ENCODE measurements at regions not wholly inside any gene's neighbourhood (a gene's known extent, or its start where the extent isn't known, plus 50 kb on each side); places are given as distances from the start of the nearest gene placed in this dataset.
"Not testable (repeated sequence)": the region's sequence is repeated elsewhere in the genome, so short reads cannot be mapped to it uniquely, and the experiment has no call there.

GRCh38 chr21:33121715-33122475 lies 52.0 kb downstream of the OLIG1 start:
- peak; percentile 14 for DNase-seq (ENCODE audit: low read depth)

DNA sequence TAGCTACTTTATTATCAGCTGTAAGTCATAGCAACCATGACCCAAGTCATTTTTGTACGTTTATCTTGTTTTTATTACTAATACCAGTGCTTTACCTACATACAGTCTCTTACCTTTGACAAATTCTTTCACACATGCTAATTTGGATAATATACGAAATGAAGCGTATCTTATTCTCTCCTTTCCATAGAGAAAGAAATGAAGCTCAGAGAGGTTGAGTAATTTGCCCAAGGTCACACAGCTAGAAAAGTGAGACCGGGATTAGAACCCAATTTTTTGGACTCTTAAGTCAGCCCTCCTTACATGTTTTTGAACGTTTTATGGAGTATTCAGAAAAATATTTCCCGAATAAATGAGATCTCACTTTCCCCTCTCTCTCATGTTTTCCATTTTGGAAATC lies 52.6 kb downstream of the OLIG1 start:
- DNase-seq (ENCODE audit: low read depth) = no peak

DNA sequence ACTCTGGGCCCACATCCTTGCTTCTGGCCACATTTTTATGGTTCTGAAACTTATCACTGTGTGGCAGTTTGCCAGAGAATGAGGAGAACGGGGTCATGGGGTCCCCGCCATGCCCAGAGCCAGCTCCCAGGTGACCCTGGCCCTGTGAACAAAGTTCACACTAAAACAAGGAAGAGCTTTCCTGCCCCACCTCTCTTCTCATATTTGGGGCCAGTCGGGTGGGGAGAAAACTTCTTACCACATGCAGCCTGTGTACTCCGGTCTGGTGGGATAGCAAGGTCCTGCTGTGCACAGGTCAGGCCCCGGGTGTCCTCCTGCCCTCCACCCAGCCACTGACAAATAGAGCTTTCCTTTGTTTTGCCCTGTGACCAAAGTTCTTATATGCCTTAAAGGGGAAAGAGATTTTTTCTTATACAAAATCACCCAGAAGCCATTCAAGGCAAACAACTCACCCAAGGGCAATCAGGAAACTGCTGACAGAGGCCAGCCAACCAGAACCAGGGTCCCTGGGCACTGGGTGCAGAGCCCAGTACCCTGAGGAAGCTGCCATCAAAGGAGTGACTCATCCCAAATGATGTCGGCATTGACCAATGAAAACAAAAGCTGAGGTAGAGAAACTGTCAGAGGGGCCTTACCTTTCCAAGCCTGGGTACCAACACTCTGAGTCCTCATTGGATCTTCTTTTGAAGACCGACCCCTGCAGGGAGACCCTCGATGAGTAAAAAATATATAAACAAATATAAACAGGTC lies 53.6 kb downstream of the OLIG1 start:
- no peak for DNase-seq (ENCODE audit: low read depth)

- DNase-seq (ENCODE audit: low read depth) = no peak
Measured at GRCh38 chr21:33124889-33125288, 54.9 kb downstream of the OLIG1 start.

DNA sequence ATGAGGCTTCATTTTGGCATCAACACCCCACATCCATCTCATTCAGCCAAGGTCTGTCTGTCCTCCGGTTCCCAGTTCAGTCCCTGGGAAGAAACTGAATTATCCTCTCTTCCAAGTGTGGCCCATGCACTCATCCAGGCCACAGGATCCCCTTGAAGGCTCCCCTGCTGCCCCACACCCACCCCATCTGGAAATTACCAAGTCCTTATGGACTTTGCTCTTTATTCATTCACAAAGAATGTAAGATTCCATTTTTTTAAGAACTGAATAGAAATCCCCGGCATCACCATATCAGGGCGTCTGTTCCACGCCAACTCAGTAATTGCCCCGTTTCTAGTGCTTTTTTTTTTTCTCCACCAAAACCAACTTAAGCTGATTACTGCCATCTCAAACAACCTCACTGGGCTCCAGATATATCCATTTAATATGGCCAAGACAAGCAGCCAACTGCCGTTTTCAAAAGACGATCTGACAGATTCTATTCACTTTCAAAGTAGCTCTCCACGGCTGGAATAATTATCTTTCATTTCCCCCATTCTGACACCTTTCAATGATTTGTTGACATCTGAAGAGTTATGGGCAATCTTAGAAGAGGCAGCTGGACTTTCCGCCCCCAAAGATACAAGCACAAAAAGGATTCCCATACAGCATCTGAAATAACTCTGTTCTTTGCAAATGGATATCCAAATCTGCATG lies 55.9 kb downstream of the OLIG1 start:
- DNase-seq (ENCODE audit: low read depth) = peak; percentile 6

DNA sequence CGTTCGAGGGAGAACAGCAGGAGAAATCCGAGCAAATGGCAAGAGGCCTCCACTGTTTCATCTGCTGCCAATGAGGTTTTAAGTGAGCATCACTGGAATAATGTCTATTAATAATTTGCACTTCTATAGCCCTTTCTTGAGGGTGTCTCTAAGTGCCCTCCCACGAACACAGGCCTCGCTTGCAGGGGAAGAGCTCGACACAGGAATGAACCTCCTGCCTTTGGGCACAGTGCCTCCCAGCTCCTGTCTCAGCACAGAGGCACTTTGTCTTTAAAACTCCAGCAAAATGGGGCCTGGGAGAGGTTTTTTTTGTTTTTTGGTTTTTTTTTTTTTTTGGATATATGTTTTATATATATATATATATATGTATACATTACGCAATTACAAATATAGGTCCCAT lies 56.6 kb downstream of the OLIG1 start:
- no peak for DNase-seq (ENCODE audit: low read depth)

DNA sequence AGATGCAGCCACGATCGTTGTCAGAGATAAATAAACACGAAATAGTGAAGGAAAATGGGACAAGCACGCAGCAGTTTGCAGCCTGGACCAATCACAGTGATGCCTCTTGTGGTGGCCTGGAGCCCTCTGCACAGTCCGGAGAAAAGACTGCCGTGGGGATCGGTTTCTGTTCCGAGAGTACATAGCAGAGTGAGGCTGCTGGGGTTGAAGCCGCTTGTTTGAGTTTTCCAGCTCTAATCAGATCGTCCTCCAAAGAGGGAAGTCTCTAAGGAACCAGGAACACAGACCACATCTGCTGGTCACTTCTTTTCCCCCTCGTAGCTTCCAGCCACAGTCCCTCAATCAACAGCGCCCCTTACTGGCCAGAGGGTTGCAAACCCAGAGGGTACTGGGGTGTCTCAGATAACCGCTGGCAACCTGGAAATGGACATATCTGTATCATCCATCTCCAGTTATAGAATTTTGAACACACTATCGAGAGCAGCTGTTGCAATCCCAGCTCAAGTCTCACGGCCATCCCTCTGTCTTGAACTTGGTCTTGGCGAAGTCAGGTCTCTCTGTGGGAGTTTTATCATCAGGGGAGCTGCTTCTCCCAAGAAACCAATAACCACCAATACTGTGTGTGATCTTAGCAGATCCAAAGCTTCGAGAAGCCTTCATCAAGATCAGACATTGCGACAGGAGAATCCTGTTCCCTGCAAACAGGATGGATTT lies 57.4 kb downstream of the OLIG1 start:
- DNase-seq (ENCODE audit: low read depth) = peak; percentile 70

DNA sequence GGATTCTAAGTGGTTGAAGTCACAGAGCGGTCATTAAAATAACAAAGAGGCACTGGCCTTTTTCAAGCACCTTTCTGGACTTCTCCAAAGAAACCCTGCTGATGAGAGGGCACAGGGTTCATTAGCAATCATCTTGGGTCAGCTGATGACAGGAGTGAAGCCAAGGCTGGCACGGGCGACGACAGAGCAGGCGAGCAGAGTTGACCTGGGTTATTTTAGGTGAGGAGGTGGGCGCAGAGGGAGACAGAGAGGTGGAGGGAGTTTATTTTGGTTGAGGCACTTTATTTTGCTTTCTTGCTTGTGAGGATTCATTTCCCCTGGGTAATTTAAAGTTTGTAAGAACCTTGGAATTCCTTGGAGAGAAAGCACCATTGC lies 57.9 kb downstream of the OLIG1 start:
- DNase-seq (ENCODE audit: low read depth) = no peak

- DNase-seq (ENCODE audit: low read depth) = no peak
Measured at GRCh38 chr21:33128538-33128937, 58.6 kb downstream of the OLIG1 start.

- no peak for DNase-seq (ENCODE audit: low read depth)
Measured at GRCh38 chr21:33132054-33132453, 62.1 kb downstream of the OLIG1 start.

- DNase-seq (ENCODE audit: low read depth) = no peak
Measured at GRCh38 chr21:33133892-33134291, 64.0 kb downstream of the OLIG1 start.

- DNase-seq (ENCODE audit: low read depth) = no peak
Measured at GRCh38 chr21:33135925-33136324, 66.0 kb downstream of the OLIG1 start.

DNA sequence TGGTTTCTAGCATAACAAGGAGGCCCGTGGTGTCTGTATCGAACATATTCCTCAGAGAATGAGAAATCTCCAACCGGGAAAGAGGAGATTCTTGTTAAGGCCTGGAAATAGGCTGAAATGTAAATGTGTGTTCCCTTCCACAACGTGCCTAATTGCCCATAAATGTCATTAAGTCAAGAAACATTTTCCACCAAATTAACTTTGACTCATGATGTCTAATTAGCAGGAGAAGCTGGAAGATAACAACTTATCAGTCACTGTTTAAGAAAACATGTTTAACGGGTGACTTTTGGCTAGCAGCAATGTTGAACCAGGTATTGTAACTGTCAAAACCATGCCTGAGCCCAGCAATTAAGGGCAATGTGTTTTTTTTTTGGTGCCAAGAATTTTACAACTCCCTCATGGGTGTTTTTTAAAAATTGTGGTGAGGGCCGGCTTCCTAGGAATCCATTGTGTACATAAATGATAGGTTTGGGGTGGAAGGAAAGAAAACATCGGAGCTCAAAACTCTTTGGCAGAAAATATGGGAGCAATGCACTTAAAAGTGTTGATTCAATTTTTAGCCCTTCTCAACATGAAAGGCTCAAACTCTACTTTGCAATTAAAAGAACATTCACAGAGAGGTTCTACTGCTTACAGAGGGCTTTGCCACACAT lies 67.0 kb downstream of the OLIG1 start:
- DNase-seq (ENCODE audit: low read depth) = no peak

DNA sequence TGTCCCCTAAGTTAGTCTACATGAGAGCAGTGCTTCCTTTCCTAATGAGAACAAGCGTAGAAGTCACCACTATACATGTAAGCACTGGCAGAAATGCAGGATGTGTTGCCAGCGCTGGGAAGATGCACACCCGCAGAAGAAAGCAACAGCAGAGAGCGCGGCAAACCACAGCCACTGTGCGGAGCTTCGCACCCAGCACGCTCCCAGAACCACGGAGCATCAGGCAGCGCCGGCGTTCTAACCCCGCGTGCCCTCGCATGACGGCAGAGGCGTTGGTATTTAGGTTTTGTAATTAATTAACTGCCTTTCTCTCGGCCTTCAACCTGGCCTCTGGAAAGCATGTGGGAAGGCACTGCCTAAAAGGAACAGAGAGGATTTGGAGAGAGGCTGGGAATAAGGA lies 69.1 kb downstream of the OLIG1 start:
- no peak for DNase-seq (ENCODE audit: low read depth)

DNA sequence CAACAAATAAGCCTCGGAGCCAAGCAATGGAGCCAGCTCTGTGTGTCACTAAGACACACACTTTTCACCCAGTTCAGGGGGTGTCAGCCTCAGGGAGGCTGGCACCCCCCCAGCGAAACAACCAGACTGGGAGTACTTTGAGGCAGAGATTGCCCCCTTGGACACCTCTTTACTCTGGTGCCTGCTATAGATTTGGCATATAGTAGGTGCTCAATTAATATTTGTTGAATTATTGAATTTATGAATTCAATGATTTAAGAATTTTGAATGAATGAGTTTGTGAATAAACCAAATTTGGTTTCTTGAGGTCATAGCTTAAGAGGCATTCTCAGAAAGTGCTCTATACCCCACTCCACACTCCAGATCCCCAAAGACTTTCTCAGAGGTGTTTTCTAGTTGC lies 70.3 kb downstream of the OLIG1 start:
- DNase-seq (ENCODE audit: low read depth) = no peak

GRCh38 chr21:33146467-33146866 lies 76.5 kb downstream of the OLIG1 start:
- DNase-seq (ENCODE audit: low read depth) = no peak

- no peak for DNase-seq (ENCODE audit: low read depth)
Measured at GRCh38 chr21:33149181-33149580, 79.2 kb downstream of the OLIG1 start.

DNA sequence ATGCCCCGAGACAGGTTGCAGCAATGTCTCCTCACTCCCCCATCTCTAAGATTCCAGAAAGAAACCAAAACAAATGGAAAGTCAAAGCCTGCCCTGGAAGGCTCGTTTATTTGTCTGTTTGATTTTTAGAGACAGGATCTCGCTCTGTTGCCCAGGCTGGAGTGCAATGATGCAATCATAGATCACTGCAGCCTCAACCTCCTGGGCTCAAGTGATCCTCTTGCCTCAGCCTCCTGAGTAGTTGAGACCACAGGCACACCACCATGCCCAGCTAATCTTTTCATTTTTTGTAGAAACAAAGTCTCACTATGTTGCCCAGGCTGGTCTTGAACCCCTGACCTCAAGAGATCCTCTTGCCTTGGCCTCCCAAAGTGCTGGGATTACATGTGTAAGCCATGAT lies 78.8 kb upstream of the IFNAR2 start:
- not testable (repeated sequence) for DNase-seq (ENCODE audit: low read depth)

DNA sequence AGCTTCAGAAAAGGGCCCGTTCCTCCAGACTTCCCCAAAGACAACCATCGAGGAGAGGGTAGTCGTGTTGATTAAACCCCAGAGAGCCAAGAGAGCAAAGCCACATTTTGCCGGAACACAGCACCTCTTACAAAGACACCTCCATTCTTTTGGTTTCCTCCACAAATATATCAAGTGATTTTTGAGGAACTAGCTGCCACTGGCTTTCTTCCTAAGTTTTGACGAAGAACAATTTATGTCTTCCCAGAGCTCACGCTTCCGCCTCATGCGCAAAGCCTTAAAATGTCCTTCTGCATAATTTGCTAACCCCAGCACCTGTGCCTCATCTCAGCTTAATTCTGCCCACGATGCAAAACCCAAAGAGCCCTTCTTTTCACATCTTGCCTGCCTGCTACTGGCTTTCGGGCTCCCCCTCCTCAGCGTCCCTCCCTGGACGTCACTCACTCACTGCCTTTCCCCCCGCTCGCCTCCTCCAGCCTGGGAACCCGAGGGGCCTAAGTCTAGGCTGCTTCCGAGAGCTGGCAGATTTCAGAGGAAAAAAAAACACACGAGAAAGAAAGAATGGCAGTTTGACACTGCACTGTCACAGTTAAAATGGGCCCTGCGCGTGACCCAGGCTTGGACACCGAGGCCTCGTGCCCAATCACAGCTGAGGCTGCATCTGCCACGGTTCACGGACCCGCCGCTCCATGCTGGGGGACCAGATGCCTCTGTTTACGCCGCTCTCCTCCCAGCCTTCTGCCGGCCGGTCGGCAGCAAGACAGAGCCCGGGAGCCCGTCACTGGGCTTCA lies 77.6 kb upstream of the IFNAR2 start:
- no peak for DNase-seq (ENCODE audit: low read depth)

- DNase-seq (ENCODE audit: low read depth) = no peak
Measured at GRCh38 chr21:33152732-33153130, 77.0 kb upstream of the IFNAR2 start.

DNA sequence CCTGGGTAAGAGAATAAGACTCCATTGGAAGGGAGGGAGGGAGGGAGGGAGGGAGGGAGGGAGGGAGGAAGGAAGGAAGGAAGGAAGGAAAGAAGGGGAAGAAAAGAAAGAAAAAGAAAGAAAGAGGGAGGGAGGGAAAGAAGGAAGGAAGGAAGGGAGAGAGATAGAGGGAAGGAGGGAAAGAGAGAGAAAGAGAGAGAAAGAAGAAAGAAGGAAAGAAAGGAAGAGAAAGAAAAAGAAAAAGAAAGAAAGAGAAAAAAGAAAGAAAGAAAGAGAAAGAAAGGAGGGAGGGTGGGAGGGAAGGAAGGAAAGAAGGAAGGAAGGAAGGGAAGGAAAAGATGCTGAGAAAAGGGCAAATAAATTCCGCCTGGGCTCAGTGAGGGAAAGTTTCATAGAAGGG lies 74.7 kb upstream of the IFNAR2 start:
- no peak for DNase-seq (ENCODE audit: low read depth)
